ENCODE measurements at regions not wholly inside any gene's neighbourhood (a gene's known extent, or its start where the extent isn't known, plus 50 kb on each side); places are given as distances from the start of the nearest gene placed in this dataset.

DNA sequence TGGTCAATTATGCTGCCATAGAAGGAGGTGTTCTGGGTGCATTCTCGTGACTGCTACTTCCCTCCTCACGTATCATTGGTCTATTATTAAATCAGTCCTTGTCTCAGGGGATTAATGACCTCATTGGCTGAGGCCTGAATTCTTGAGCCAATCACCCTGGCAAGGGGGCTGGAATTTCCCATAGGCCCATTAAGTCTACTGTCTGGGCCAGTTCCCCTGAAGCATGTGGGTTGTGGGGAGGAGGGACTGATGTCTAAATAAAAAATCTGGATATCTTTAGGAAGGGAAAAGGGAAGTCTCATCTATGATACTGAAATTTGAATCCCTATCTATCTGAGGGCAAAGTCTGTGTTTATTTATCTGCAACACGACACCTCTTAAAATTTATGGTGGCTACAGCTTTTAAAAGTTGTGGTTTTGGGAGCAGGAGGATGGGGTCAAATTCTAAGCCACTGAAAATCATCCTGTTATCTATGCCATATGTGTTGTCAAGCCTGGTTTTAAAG, 71.9 kb downstream of the DYRK2 start:
- TF ChIP-seq, protein P1, sequence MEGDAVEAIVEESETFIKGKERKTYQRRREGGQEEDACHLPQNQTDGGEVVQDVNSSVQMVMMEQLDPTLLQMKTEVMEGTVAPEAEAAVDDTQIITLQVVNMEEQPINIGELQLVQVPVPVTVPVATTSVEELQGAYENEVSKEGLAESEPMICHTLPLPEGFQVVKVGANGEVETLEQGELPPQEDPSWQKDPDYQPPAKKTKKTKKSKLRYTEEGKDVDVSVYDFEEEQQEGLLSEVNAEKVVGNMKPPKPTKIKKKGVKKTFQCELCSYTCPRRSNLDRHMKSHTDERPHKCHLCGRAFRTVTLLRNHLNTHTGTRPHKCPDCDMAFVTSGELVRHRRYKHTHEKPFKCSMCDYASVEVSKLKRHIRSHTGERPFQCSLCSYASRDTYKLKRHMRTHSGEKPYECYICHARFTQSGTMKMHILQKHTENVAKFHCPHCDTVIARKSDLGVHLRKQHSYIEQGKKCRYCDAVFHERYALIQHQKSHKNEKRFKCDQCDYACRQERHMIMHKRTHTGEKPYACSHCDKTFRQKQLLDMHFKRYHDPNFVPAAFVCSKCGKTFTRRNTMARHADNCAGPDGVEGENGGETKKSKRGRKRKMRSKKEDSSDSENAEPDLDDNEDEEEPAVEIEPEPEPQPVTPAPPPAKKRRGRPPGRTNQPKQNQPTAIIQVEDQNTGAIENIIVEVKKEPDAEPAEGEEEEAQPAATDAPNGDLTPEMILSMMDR (IDR thresholded peaks at IDR 0.05), result no peak
- TF ChIP-seq POLR2A (IDR thresholded peaks at IDR 0.05), result no peak
